Caco-2 (cell line): ENCODE measurements at regions not wholly inside any gene's neighbourhood (a gene's known extent, or its start where the extent isn't known, plus 50 kb on each side); places are given as distances from the start of the nearest gene placed in this dataset.

Experiments
- BruUV-seq: library from RNA; stranded (reverse); fragments of 400-500 nt; replicated peaks from 2 replicates; lab custom pipeline; 2021; lab: Mats Ljungman, UMichigan
- CTCF ChIA-PET: fragments of 300-600 bp; sonication (Branson Sonifier 250); formaldehyde crosslinking; loops from one replicate; lab custom pipeline; 2022; ENCODE audit warnings: antibody characterized with exemption; lab: Charles Lee
- POLR2A ChIA-PET: fragments of 300-600 bp; sonication (Branson Sonifier 250); formaldehyde crosslinking; loops from one replicate; lab custom pipeline; 2022; ENCODE audit warnings: antibody characterized with exemption; lab: Charles Lee
- DNase-seq, 2 experiments: peaks; one replicate each; pipeline versions ENCODE4 v3.0.0 to v3.0.0-alpha.2; 2020 to 2022
- H3K27me3 ChIP-seq: replicated peaks from 2 replicates; pipeline ENCODE4 v1.6.0; 2011; ENCODE audit warnings: low read length; ENCODE audit not compliant: control insufficient read depth, insufficient read depth
- H3K36me3 ChIP-seq: 2 replicates; pipeline ENCODE4 v1.5.1; 2011; ENCODE audit warnings: low read length; ENCODE audit not compliant: control insufficient read depth, insufficient read depth
- H3K4me1 ChIP-seq: fragments of 250-450 bp; sonication (Bioruptor Pico); 2 replicates; pipeline ENCODE4 v1.5.1; 2020; ENCODE audit warnings: mild to moderate bottlenecking
- H3K4me3 ChIP-seq: 2 replicates; pipeline ENCODE4 v1.5.1; 2011; ENCODE audit warnings: low read depth, mild to moderate bottlenecking, control low read depth, low read length
- H3K9me3 ChIP-seq: fragments of 250-450 bp; sonication (Bioruptor Pico); 2 replicates; pipeline ENCODE4 v1.5.1; 2020; ENCODE audit warnings: mild to moderate bottlenecking, moderate library complexity
- H3K27ac Mint-ChIP-seq: one replicate; pipeline ENCODE4 v1.8.0; 2022; ENCODE audit warnings: mixed read lengths; ENCODE audit not compliant: unreplicated experiment
- H3K27me3 Mint-ChIP-seq: one replicate; pipeline ENCODE4 v1.8.0; 2022; ENCODE audit warnings: mixed read lengths; ENCODE audit not compliant: insufficient read depth, unreplicated experiment
- H3K36me3 Mint-ChIP-seq: one replicate; pipeline ENCODE4 v1.8.0; 2022; ENCODE audit warnings: mild to moderate bottlenecking, mixed read lengths; ENCODE audit not compliant: insufficient read depth, unreplicated experiment
- H3K4me1 Mint-ChIP-seq: one replicate; pipeline ENCODE4 v1.8.0; 2022; ENCODE audit warnings: low read depth, mixed read lengths; ENCODE audit not compliant: unreplicated experiment
- H3K4me3 Mint-ChIP-seq: one replicate; pipeline ENCODE4 v1.8.0; 2022; ENCODE audit warnings: mild to moderate bottlenecking, moderate library complexity, mixed read lengths; ENCODE audit not compliant: unreplicated experiment
- H3K9me3 Mint-ChIP-seq: one replicate; pipeline ENCODE4 v1.8.0; 2022; ENCODE audit warnings: mixed read lengths; ENCODE audit not compliant: unreplicated experiment
- intact Hi-C: fragments of 100-400 bp; cut with micrococcal nuclease; formaldehyde crosslinking; loops from one replicate; pipeline ENCODE4 v1.10.0; 2022; ENCODE audit not compliant: unreplicated experiment
- TF ChIP-seq, protein P1 (sequence below), 2 experiments: fragments of 200-600 bp in 1 of 2; IDR thresholded peaks; 1 replicate in 1 of 2; 2 replicates in 1 of 2; pipeline versions ENCODE4 v1.5.1 to v1.8.0; 2011 to 2022; ENCODE audit warnings: antibody characterized with exemption in 1 of 2, control low read depth in 1 of 2, inconsistent platforms in 1 of 2, low read depth in 1 of 2, low read length in 1 of 2, mild to moderate bottlenecking in 1 of 2, moderate library complexity in 1 of 2; ENCODE audit not compliant: insufficient read depth in 1 of 2, severe bottlenecking in 1 of 2, unreplicated experiment in 1 of 2

DNA sequence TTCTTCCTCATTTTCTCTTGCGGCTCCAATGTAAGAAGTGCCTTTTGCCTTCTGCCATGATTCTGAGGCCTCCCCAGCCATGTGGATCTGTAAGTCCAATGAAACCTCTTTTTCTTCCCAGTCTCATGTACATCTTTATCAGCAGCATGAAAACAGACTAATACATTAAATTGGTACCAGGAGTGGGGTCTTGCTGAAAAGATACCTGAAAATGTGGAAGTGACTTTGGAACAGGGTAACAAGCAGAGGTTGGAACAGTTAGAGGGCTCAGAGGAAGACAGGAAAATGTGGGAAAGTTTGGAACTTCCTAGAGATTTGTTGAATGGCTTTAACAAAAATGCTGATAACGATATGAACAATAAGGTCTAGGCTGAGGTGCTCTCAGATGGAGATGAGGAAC is 316.7 kb upstream of the HS3ST5 start:
- CTCF ChIA-PET: no interaction called here
- POLR2A ChIA-PET: no interaction called here
- intact Hi-C loops: no loop called here
- Mint-ChIP-seq H3K27ac (no peak overlapping the region), H3K9me3 (peaks cover 27% of the 10 kb centered on the region), H3K27me3 (no peaks in the 10 kb centered on the region), H3K36me3 (peaks cover 6% of the 10 kb centered on the region), H3K4me1 (peaks cover 7% of the 10 kb centered on the region), H3K4me3 (no peak overlapping the region)
- Histone ChIP-seq H3K36me3 (no peaks in the 10 kb centered on the region), H3K4me1 (no peaks in the 10 kb centered on the region), H3K9me3 (peaks cover 2% of the 10 kb centered on the region), H3K4me3 (no peak overlapping the region), H3K27me3 (no peaks in the 10 kb centered on the region)
- DNase-seq: no peak
- TF ChIP-seq, protein P1, sequence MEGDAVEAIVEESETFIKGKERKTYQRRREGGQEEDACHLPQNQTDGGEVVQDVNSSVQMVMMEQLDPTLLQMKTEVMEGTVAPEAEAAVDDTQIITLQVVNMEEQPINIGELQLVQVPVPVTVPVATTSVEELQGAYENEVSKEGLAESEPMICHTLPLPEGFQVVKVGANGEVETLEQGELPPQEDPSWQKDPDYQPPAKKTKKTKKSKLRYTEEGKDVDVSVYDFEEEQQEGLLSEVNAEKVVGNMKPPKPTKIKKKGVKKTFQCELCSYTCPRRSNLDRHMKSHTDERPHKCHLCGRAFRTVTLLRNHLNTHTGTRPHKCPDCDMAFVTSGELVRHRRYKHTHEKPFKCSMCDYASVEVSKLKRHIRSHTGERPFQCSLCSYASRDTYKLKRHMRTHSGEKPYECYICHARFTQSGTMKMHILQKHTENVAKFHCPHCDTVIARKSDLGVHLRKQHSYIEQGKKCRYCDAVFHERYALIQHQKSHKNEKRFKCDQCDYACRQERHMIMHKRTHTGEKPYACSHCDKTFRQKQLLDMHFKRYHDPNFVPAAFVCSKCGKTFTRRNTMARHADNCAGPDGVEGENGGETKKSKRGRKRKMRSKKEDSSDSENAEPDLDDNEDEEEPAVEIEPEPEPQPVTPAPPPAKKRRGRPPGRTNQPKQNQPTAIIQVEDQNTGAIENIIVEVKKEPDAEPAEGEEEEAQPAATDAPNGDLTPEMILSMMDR (IDR thresholded peaks at IDR 0.05; ENCODE audit: insufficient read depth in 1 of 2, low read depth in 1 of 2, low read length in 1 of 2, severe bottlenecking in 1 of 2, unreplicated experiment in 1 of 2): no peak
- no TSS peak for BruUV-seq

DNA sequence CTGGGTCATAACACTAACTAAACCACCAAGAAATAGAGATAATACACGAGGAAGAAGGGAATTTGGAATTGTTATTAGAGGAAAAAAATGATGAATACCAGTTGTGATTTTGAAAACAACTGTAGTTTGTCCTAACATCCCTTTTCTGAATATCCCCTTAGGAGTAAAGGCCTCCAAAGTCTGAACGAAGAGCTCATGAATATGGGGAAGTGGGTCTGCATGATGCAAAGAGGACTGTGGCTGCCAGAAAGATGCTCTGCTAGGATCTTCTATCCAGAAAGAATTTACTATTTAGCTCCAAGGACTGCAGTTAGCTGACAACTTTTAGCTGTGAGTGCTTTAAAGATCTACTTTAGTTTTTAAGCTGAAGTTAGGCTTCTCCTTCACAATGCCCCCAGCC is 308.8 kb upstream of the HS3ST5 start:
- Mint-ChIP-seq H3K4me3 (no peak overlapping the region), H3K27ac (peak overlapping the region; percentile 79), H3K27me3 (no peaks in the 10 kb centered on the region), H3K4me1 (no peaks in the 10 kb centered on the region), H3K36me3 (no peaks in the 10 kb centered on the region), H3K9me3 (no peaks in the 10 kb centered on the region)
- no peaks in the 10 kb centered on the region for H3K27me3 ChIP-seq
- ChIA-PET POLR2A (no interaction called here), CTCF (no interaction called here)
- intact Hi-C loops: no loop called here
- no peak for DNase-seq
- TF ChIP-seq, protein P1 (IDR thresholded peaks at IDR 0.05; ENCODE audit: insufficient read depth in 1 of 2, low read depth in 1 of 2, low read length in 1 of 2, severe bottlenecking in 1 of 2, unreplicated experiment in 1 of 2): no peak
- H3K4me1 ChIP-seq: peaks cover 38% of the 10 kb centered on the region
- no peak overlapping the region for H3K4me3 ChIP-seq
- no peaks in the 10 kb centered on the region for H3K36me3 ChIP-seq
- H3K9me3 ChIP-seq: peaks cover 17% of the 10 kb centered on the region
- BruUV-seq: no TSS peak

DNA sequence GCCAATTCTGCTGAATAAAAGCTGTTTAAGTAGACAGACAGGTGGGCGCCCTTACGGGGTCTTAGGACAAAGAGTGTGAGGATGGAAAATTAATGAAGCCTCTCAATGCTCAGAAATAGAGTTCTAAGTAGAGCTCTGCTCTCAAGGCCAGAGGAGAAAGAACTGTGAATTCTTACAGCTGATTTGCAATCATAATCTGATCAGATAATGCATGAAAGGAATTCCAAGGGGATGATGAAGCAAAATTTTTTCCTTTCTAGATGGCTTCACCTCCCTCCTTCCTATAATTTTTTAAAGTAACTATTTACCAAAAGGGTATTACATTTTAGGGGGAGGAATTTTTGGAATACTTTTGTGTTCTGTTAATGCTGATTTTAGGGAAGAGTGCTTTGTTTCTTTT is 308.1 kb upstream of the HS3ST5 start:
- POLR2A ChIA-PET: no interaction called here
- Mint-ChIP-seq H3K4me3 (peak overlapping the region; percentile 8), H3K9me3 (no peaks in the 10 kb centered on the region), H3K4me1 (no peaks in the 10 kb centered on the region), H3K36me3 (no peaks in the 10 kb centered on the region), H3K27ac (peak overlapping the region; percentile 79), H3K27me3 (no peaks in the 10 kb centered on the region)
- DNase-seq: peak in 1 of 2 experiments; percentile 15
- TF ChIP-seq, protein P1 (IDR thresholded peaks at IDR 0.05; ENCODE audit: insufficient read depth in 1 of 2, low read depth in 1 of 2, low read length in 1 of 2, severe bottlenecking in 1 of 2, unreplicated experiment in 1 of 2): no peak
- intact Hi-C loops: no loop called here
- CTCF ChIA-PET: no interaction called here
- Histone ChIP-seq H3K4me1 (peaks cover 38% of the 10 kb centered on the region), H3K36me3 (no peaks in the 10 kb centered on the region), H3K4me3 (no peak overlapping the region), H3K27me3 (no peaks in the 10 kb centered on the region), H3K9me3 (peaks cover 17% of the 10 kb centered on the region)
- no TSS peak for BruUV-seq
